PFSK-1 (cell line): ENCODE measurements at regions not wholly inside any gene's neighbourhood (a gene's known extent, or its start where the extent isn't known, plus 50 kb on each side); places are given as distances from the start of the nearest gene placed in this dataset.

Experiments
- FOXP2 ChIP-seq: optimal IDR thresholded peaks from 2 replicates; pipeline ENCODE3; 2011; ENCODE audit warnings: borderline replicate concordance, control low read depth, inconsistent platforms; ENCODE audit not compliant: insufficient read depth; ENCODE audit errors: extremely low read length, extremely low read depth
- POLR2AphosphoS5 ChIP-seq: IDR thresholded peaks from 2 replicates; pipeline ENCODE4 v1.6.1; 2012; ENCODE audit warnings: low read depth, mild to moderate bottlenecking, control low read depth, low read length, moderate library complexity
- REST ChIP-seq, 2 experiments: IDR thresholded peaks; 2 replicates each; pipeline versions ENCODE4 v1.6.1 to v1.8.0; 2011 to 2012; ENCODE audit warnings: low read depth in 2 of 2, low read length in 2 of 2, control low read depth in 1 of 2, inconsistent platforms in 1 of 2, mild to moderate bottlenecking in 1 of 2, moderate library complexity in 1 of 2; ENCODE audit not compliant: insufficient read depth in 1 of 2
- SIN3A ChIP-seq: IDR thresholded peaks from 2 replicates; pipeline ENCODE4 v1.6.1; 2012; ENCODE audit warnings: mild to moderate bottlenecking, low read length, moderate library complexity, borderline replicate concordance; ENCODE audit not compliant: insufficient read depth
- TAF1 ChIP-seq: IDR thresholded peaks from 2 replicates; pipeline ENCODE4 v1.6.1; 2012; ENCODE audit warnings: low read length, control low read depth, borderline replicate concordance; ENCODE audit not compliant: insufficient read depth

GRCh38 chr14:49286257-49286983 is 299.8 kb downstream of the RPS29 start:
- TF ChIP-seq SIN3A (no peak), FOXP2 (no peak), POLR2AphosphoS5 (no peak), REST (IDR thresholded peaks at IDR 0.05; ENCODE audit: insufficient read depth in 1 of 2, low read depth in 2 of 2, low read length in 2 of 2) (no peak), TAF1 (no peak)

GRCh38 chr14:49280566-49280965 is 305.6 kb downstream of the RPS29 start:
- TF ChIP-seq FOXP2 (no peak), POLR2AphosphoS5 (no peak), REST (IDR thresholded peaks at IDR 0.05; ENCODE audit: insufficient read depth in 1 of 2, low read depth in 2 of 2, low read length in 2 of 2) (no peak), TAF1 (no peak)

GRCh38 chr14:49250517-49250916 is 335.7 kb downstream of the RPS29 start:
- TF ChIP-seq TAF1 (no peak), REST (IDR thresholded peaks at IDR 0.05; ENCODE audit: insufficient read depth in 1 of 2, low read depth in 2 of 2, low read length in 2 of 2) (no peak), POLR2AphosphoS5 (no peak), SIN3A (no peak)

GRCh38 chr14:49250109-49250508 is 336.1 kb downstream of the RPS29 start:
- no peak for TF ChIP-seq REST (IDR thresholded peaks at IDR 0.05; ENCODE audit: insufficient read depth in 1 of 2, low read depth in 2 of 2, low read length in 2 of 2)
- TF ChIP-seq FOXP2 = no peak
- TF ChIP-seq SIN3A = no peak
- no peak for TF ChIP-seq TAF1
- TF ChIP-seq POLR2AphosphoS5 = no peak

- no peak for TF ChIP-seq FOXP2
- TF ChIP-seq TAF1 = no peak
- no peak for TF ChIP-seq SIN3A
- TF ChIP-seq POLR2AphosphoS5 = no peak
- no peak for TF ChIP-seq REST (IDR thresholded peaks at IDR 0.05; ENCODE audit: insufficient read depth in 1 of 2, low read depth in 2 of 2, low read length in 2 of 2)
These were observed 337.2 kb downstream of the RPS29 start for GRCh38 chr14:49249022-49249421.
